ENCODE measurements at regions not wholly inside any gene's neighbourhood (a gene's known extent, or its start where the extent isn't known, plus 50 kb on each side); places are given as distances from the start of the nearest gene placed in this dataset.

DNA sequence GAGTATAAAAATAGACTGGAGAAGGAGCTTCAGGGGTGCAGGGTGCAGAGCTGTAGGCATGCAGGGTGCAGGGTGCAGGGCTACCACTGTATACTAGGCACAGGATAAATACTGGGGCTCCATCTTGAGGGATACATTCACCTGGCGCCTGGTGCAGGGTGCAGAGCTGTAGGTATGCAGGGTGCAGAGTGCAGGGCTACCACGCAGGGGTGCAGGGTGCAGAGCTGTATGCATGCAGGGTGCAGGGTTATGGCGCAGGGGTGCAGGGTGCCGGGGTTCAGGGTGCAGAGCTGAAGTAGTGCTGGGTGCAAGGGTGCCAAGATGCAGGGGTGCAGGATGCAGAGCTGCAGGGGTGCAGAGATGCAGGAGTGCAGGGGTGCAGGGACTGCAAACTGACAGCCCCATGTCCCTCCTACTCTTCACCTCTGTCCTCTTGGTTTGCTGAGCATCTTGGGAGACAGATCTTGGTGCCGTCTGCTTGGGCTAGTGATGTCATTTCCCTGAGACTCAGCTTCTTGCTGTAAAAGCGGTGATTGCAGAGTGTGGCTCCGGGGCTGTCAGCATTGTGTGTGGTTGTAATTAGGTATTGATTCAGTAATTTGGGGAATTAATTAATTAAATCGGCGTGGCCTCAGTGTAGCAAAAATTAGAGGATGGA, 91.2 kb downstream of the ADRA2C start:
- H3K4me3 ChIP-seq, result no peak overlapping the region
- no peaks in the 10 kb centered on the region for H3K36me3 ChIP-seq
- no peak for DNase-seq
- TF ChIP-seq, protein P1, sequence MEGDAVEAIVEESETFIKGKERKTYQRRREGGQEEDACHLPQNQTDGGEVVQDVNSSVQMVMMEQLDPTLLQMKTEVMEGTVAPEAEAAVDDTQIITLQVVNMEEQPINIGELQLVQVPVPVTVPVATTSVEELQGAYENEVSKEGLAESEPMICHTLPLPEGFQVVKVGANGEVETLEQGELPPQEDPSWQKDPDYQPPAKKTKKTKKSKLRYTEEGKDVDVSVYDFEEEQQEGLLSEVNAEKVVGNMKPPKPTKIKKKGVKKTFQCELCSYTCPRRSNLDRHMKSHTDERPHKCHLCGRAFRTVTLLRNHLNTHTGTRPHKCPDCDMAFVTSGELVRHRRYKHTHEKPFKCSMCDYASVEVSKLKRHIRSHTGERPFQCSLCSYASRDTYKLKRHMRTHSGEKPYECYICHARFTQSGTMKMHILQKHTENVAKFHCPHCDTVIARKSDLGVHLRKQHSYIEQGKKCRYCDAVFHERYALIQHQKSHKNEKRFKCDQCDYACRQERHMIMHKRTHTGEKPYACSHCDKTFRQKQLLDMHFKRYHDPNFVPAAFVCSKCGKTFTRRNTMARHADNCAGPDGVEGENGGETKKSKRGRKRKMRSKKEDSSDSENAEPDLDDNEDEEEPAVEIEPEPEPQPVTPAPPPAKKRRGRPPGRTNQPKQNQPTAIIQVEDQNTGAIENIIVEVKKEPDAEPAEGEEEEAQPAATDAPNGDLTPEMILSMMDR (IDR thresholded peaks at IDR 0.05 in 8 of 11, conservative IDR thresholded peaks at IDR 0.05 in 3 of 11), result no peak
- TF ChIP-seq POLR2A (IDR thresholded peaks at IDR 0.05) (no peak), POLR2AphosphoS5 (IDR thresholded peaks at IDR 0.05) (no peak)
- H3K9me3 ChIP-seq, result no peaks in the 10 kb centered on the region
- H3K4me1 ChIP-seq, result peaks cover 0 to 2% (median 0%) of the 10 kb centered on the region in 6 donors
- H3K27ac ChIP-seq, result no peak overlapping the region
- WGBS, 5 donors, result 60 to 65% (median 62%) methylated on average over 8 to 9 of the region's 9 CpGs
- H3K27me3 ChIP-seq (replicated peaks in 1 of 7), result peaks cover 0 to 83% (median 10%) of the 10 kb centered on the region in 7 donors
- intact Hi-C loops (cut with DNase I; ENCODE audit: low total_unique reads), result no loop called here

DNA sequence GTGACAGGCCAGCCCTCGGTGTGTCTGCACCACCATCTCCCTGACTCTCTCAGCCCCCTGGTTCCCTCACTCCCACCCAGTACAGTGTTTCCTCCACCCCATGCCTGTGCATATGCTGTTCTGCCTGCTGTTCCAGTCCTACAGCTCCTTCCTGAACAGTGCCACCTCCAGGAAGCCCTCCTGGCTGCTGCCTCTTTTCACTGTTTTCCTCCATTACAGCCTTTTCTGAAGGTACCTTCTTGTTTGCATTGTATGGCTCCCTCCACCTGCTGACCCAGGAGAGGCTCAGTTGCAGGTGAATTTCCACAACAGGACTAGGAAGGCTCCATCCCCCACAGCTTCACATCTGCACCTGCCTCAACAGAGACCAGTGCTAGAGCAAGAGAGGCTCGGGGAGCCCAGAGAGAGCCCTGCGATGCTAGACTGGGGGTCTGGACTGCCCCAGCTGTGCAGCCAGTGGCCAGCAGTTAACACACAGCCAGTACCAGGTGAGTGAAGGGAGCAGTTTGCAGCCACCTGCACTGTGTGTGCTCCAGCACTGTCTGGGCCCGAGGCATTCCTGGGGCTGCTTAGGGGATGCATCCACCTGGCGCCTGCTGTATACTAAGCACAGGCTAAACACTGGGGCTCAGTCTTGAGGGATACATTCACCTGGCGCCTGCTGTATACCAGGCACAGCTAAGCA, 92.0 kb downstream of the ADRA2C start:
- intact Hi-C loops (cut with DNase I; ENCODE audit: low total_unique reads), result no loop called here
- no peak for DNase-seq
- TF ChIP-seq, protein P1 (IDR thresholded peaks at IDR 0.05 in 8 of 11, conservative IDR thresholded peaks at IDR 0.05 in 3 of 11), result no peak
- TF ChIP-seq POLR2AphosphoS5 (IDR thresholded peaks at IDR 0.05) (no peak), POLR2A (IDR thresholded peaks at IDR 0.05) (no peak)
- H3K9me3 ChIP-seq, result no peaks in the 10 kb centered on the region
- no peak overlapping the region for H3K4me3 ChIP-seq
- H3K27me3 ChIP-seq (replicated peaks in 1 of 7), result peaks cover 0 to 84% (median 14%) of the 10 kb centered on the region in 7 donors
- H3K36me3 ChIP-seq, result no peaks in the 10 kb centered on the region
- WGBS, 5 donors, result 64 to 87% (median 75%) methylated on average over 4 to 6 of the region's 6 CpGs
- H3K4me1 ChIP-seq, result peaks cover 0 to 9% (median 2%) of the 10 kb centered on the region in 6 donors
- no peak overlapping the region for H3K27ac ChIP-seq

DNA sequence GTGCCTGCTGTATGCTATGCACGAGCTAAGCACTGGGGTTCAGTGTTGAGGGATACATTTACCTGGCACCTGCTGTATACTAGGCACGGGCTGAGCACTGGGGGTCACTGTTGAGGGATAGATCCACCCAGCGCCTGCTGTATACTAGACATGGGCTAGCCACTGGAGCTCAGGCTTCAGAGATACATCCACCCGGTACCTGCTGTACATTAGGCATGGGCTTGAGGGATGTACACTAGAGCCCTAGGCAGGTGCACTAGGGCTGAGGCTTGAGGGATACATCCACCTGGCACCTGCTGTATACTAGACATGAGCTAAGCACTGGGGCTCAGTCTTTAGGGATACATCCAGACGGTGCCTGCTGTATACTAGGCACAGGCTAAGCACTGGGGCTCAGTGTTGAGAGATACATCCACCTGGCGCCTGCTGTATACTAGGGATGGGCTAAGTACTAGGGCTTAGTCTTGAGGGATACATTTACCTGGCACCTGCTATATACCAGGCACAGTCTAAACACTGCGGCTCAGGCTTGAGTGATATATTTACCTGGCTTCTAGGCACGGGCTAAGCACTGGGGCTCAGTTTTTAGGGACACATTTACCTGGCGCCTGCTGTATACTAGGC, 92.7 kb downstream of the ADRA2C start:
- Histone ChIP-seq H3K27ac (no peak overlapping the region), H3K27me3 (replicated peaks in 1 of 7) (peaks cover 0 to 84% (median 14%) of the 10 kb centered on the region in 7 donors), H3K9me3 (no peaks in the 10 kb centered on the region), H3K4me1 (peaks cover 0 to 9% (median 2%) of the 10 kb centered on the region in 6 donors), H3K36me3 (no peaks in the 10 kb centered on the region), H3K4me3 (no peak overlapping the region)
- intact Hi-C loops (cut with DNase I; ENCODE audit: low total_unique reads), result no loop called here
- WGBS, 5 donors, result 75 to 94% (median 78%) methylated on average over 4 to 9 of the region's 9 CpGs
- TF ChIP-seq, protein P1 (IDR thresholded peaks at IDR 0.05 in 8 of 11, conservative IDR thresholded peaks at IDR 0.05 in 3 of 11), result no peak
- TF ChIP-seq POLR2A (IDR thresholded peaks at IDR 0.05) (no peak), POLR2AphosphoS5 (IDR thresholded peaks at IDR 0.05) (no peak)
- DNase-seq, result no peak

DNA sequence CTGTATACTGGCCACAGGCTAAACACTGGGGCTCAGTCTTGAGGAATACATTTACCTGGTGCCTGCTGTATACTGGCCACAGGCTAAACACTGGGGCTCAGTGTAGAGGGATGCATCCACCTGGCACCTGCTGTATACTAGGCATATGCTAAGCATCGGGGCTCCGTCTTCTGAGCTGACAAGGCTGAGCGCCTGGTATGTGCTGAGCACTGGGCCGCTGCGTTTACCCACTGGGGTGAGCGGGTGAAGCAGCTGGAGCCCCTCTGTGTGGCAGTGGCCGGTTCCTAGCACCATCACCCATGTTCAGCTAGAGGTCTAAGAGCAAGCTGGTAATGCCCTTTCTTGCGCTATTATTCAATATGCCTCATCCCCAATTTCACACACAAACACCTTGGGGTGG, 93.4 kb downstream of the ADRA2C start:
- Histone ChIP-seq H3K27me3 (replicated peaks in 1 of 7) (peaks cover 0 to 84% (median 12%) of the 10 kb centered on the region in 7 donors), H3K9me3 (no peaks in the 10 kb centered on the region), H3K27ac (no peak overlapping the region), H3K4me3 (no peak overlapping the region), H3K4me1 (peaks cover 0 to 9% (median 2%) of the 10 kb centered on the region in 6 donors), H3K36me3 (no peaks in the 10 kb centered on the region)
- TF ChIP-seq, protein P1 (IDR thresholded peaks at IDR 0.05 in 8 of 11, conservative IDR thresholded peaks at IDR 0.05 in 3 of 11), result no peak
- TF ChIP-seq POLR2AphosphoS5 (IDR thresholded peaks at IDR 0.05), result no peak
- no peak for TF ChIP-seq POLR2A (IDR thresholded peaks at IDR 0.05)
- 80 to 95% (median 92%) methylated on average over 6 to 8 of the region's 8 CpGs for WGBS, 5 donors
- intact Hi-C loops (cut with DNase I; ENCODE audit: low total_unique reads), result no loop called here
- no peak for DNase-seq

Data from spleen (tissue), 11 donors.